DMS53 (cell line): ENCODE measurements at regions not wholly inside any gene's neighbourhood (a gene's known extent, or its start where the extent isn't known, plus 50 kb on each side); places are given as distances from the start of the nearest gene placed in this dataset.

Source experiments
- DNase-seq: peaks from one replicate; lab custom pipeline; 2025; lab: John Stamatoyannopoulos, UW

DNA sequence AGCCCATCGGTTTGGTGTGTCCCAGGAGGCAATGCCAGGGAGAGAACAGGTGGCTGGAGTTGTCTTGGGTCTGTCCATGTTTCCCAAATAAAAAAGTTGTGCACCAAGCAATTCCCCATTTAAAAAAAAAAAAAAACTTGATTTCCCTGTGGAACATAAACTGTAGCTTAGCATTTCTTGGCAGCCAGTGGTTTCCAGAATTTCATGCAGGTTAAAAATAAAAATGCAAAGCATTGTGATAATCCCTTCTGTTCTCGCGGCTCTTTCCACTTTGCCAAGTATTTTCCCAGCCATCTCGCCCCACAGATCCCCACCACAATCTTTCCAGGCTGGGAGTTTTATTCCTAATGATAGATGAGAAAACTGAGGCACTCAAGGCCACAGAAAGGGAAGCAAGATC lies 51.4 kb upstream of the MSX1 start:
- no peak for DNase-seq

DNA sequence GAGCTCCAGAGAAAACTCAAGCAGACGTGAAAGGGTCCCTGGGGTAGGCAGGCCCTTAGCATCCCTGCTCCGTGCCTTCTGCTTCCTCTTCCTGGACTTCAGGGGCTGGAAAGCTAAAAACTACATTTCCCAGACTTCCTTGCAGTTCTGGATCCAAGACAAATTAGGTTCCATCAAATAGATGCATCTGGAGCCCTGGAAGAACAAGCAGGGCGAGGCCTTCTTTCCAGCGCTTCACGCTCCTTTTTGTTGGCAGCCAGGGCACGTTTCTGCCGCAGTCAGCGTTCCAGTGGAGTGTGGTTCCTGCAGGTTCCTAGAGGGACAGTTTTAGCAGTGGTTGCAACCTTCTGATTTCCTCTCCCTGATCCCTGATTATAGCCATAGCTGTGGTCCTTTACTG lies 53.6 kb upstream of the MSX1 start:
- no peak for DNase-seq

DNA sequence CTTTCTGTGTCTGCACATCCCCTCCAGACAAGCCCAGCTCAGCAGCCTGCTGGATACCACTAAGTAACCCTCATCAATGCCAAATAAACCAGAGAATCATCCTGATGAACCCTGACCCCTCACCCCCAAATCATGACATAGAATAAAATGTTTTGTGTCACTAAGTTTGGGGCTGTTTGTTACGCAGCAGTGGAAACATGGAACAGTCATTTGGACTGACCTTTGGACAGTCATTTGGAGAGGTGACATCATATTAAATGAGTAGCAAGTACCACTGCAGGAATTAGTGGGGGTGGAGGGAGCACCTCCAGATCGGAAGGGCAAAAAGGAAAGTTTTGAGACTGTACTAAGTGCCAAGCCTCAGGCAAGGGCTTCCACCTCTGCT lies 55.6 kb upstream of the MSX1 start:
- no peak for DNase-seq

DNA sequence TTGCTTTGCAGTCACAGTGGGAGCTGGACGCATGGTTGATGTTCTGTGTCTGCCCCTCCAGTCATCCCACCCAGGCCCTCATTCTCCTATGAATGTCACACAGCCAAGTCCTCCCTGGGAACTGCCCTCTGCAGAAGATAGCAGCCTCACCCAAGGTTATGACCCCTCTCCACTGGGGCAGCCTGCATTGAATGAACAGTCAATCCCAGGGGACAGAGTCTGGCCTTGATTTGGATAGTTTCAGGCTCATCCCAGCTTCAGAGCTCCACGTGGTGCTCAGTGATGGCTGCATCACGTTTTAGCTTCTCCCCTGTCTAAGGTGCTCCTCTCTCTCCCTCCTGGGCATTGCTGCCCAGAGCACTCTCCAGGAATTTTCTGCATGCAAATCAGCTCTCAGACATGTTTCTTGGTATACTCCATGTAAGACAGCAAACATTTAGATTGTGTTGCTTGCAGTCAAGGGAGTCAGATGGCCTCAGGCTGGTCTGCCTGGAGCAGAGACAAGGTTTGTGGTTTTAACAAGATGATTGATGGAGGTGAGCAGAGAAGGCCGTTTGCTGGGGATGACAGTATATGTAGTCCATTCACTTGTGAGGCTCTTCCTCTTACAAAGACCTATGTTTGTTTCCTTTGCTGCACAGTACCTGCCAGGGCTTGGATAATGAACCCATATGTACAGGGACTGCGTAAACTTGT lies 56.1 kb upstream of the MSX1 start:
- no peak for DNase-seq

DNA sequence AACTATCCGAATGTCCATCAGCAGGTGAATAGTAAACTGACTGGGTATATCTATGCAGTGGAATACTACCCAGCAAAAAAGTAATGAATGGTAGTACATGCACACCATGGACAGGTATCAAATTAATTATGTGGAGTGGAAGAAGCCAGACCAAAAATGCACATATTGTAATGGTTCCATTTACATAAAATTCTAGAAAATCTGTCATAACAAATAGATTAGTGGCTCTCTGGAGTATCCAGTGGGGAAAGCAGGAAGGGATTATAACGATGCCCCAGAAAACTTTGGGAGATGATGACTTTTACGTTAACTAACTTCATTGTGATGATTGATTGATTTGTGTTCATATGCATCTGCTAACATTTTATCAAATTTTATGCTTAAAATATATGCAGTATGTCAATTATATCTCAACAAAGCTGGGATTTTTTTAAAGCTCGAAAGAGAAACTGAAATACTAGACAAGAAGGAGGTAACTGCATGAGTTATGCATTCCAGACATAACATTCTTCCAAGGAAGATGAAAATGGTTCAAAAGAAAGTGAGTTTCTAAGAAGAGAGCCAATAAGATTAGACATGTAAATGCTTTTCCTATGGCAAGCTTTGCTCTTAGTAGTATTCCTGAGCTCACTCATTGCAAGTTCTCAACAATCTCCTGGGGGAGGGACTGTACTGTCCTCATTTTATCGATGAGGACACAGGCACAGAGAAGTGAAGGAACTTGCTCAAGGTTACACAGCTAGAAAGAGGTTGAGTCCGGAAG lies 58.6 kb upstream of the MSX1 start:
- no peak for DNase-seq

DNA sequence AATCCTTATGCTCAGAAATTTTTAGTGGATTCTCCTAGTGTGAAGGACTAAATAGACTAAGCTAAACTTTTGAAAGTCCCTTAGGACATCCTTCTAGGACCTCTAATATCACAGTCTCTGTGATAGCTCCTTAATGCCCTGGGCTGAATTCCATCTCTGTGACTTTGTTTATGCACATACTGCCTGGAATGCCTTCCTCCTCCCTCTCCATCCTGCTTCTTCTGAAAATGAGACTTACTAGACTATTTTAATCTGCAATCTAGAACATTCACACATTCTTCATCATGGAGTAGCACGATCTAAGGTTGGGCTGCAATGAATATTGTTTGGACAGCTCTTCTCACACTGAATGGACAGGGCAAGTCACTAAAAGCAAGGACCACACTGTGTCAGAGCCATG lies 65.0 kb upstream of the MSX1 start:
- no peak for DNase-seq

DNA sequence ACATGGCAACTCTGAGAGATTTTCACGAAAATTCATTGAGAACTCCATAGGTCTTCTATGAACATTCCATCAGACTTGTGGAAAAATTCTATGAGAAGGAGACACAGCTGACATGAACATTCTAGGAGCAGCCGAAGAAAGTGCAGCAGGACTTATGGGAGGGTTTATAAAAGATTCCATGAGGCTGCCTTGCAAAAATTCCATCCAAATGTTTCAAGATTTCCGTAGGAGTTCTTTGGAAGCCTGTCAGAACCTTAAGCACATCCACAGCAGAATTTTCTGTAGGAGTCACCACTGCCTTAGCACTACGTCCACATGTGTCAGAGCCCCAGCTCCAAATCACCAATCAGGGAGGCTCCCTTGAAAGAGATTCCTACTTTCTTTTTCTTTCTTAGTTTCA lies 67.0 kb upstream of the MSX1 start:
- no peak for DNase-seq

DNA sequence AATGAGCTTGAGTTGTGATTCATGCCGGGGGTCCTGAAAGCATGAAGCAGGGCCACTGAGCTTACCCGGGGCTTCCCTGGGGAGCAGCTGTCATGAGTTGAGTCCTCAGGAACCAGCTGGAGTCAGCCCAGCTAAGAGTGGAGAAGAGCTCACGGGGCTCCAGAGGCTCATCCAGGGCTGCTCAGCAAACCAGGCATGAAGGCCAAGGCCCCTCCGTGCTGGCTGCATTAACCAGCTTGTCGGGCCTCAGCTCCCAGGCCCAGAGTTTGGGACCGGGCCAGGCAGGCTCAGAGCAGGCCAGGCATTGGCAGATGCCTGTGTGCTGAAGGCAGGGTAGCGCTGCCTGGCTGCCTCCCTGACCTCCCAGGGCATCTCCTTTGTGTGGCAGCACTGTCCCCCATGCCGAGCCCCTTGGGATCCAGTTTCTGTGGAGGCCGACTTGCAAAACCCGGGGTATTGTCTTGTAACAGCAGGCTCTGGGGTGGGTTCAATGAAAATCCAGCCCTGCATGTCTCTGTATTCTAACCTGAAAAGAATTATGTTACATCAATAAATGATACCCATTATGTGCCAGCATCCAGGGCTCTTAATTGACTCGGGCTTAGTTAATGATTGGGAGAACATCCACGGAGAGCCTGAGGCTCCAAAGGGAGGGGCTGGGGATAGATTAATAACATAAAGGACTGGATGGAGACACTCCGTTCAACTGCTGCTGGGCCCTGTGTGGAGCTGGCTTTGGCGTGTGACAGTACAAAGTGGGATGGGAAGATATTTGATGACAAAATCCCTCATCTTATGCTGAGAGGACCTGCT lies 68.0 kb upstream of the MSX1 start:
- no peak for DNase-seq

DNA sequence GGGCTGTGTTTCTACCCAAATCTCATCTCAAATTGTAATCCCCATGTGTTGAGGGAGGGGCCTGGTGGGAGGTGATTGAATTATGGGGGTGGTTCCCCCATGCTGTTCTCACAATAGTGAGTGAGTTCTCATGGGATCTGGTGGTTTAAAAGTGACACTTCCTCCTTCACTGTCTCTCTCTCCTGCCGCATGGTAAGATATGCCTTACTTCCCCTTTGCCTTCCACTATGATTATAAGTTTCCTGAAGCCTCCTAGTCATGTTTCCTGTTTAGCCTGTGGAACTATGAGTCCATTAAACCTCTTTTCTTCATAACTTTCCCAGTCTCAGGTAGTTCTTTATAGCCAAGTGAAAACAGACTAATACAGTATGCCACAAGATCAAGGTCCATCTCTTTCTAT lies 70.0 kb upstream of the MSX1 start:
- no peak for DNase-seq

DNA sequence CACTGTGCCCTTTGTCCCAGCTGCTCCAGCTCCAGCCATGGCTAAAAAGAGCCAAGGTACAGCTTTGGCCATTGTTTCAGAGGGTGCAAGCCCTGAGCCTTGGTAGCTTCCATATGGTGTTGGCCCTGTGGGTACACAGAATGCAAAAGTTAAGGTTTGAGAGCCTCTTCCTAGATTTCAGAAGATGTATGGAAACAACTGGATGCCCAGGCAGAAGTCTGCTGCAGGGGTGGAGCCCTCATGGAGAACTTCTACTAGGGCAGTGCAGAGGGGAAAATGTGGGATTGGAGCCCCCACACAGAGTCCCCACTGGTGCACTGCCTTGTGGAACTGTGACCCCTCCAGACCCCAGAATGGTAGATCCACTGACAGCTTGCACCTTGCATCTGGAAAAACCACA lies 70.9 kb upstream of the MSX1 start:
- peak; percentile 22 for DNase-seq

DNA sequence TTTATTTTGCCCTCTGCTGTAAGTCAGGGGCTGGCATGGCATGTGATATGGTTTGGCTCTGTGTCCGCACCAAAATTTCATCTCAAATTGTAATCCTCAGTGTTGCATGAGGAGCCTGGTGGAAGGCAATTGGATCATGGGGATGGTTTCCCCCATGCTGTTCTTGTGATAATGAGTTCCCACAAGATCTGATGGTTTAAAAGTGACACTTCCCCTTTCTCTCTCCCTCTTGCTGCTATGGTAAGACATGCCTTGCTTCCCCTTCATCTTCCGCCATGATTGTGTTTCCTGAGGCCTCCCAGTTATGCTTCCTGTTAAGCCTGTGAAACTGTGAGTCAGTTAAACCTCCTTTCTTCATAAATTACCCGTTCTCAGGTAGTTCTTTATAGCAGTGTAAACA lies 72.0 kb upstream of the MSX1 start:
- DNase-seq, result no peak

DNA sequence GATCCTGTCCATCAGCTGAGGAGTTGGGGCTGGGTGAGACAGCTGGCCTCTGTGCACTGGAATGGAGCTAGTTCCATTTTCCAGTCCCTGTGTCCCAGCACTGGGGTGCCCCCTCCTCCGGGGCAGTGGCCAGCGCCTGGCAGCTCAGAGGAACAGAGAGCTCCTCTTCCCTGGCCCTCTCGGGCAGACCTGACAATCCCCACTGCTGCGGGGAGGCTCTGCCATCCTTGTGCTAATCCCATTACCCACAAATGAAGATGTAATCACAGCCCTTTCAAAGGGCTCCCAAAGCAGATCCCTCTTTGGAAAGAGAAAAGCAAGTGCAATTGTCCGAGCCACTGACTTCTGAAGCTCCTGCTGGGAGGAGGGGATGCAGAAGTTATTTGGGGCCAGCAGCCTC lies 75.1 kb upstream of the MSX1 start:
- DNase-seq, result no peak

DNA sequence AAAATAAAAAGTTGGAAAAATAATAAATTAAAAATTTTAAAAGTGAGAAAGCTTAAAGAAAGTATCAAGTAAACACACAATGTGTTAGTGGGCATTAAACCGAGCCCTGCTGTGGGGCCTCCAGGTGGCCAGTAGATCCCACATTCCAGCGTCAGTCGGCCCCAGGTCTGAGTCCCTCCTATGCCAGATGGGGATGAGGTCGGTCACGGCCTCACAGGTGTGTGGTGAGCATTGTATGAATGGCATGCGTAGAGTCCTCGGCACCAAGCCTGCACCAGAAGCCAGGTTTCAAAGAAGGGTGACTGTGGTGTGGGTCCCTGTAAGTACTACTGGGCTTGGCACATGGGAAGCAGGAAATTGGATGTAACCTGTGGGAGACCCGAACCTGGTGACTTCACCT lies 75.6 kb upstream of the MSX1 start:
- no peak for DNase-seq

DNA sequence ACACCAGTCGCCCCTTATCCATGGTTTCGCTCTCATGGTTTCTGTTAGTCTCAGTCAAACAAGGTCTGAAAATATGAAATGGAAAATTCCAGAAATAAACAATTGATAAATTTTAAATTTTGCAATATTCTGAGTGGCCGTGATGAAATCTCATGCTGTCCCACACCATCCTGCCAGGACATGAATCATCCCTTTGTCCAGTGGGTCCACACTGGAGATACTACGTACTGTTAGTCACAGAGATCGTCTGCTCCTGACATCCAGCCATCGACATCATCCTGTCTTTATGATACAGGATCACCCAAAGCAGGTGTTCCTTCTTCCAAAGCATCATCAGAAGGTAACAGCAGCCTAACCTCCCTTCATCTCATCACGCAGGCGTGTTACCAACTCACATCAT lies 76.5 kb upstream of the MSX1 start:
- no peak for DNase-seq

DNA sequence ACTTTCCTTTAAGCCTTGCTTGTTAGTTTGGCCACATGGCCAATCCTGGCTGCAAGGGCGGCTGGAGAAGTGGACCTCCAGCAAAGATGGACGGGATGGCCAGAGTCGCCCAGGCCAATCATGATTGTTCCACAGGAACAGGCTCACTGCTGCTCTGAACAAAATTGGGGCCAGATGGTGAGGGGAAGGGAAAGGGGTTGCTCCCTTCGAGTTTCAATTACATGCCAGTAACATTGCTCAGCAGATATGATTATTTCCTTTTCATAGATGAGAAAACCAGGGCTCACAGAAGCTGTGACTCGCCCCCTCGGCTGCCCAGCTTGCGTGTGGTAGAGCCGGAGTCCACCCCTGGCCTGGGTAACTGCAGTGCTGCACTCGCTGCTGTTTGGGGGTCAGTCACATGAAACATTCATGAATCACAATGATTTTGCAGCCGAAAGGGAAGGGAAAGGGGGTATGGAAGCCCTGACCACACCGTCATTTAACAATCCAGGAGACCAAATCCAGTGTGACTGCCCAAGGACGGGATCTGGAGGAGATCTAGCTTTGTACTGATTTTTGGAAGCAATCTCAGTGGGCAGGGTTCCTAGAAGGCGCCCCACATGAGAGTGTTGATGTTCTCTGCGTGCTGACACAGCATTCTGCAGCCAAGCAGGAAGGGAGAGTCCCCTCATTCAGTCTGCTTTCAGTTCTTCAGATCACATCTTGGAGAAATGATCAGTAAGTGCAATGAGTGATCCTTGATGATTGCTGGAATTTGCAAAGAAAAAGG lies 77.3 kb upstream of the MSX1 start:
- no peak for DNase-seq

DNA sequence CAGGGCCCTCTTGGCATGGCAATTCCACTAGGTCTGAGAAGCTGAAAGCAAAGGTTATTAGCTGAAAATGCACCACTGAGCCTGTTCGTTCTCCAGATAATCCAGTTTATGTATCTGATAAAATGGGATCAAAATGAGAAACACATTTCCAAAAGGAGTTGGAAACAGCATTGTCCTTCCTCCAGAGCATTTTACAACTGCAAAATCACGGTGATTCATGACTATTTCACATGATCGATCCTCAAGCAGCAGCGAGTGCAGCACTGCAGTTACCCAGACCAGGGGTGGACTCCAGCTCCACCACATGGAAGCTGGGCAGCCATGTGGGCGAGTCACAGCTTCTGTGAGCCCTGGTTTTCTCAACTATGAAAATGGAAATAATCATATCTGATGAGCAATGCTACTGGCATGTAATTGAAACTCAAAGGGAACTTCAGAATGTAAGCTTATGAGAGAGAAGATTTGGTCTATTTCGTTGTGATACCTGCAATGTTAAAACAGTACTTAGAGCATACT lies 78.7 kb upstream of the MSX1 start:
- DNase-seq, result no peak

DNA sequence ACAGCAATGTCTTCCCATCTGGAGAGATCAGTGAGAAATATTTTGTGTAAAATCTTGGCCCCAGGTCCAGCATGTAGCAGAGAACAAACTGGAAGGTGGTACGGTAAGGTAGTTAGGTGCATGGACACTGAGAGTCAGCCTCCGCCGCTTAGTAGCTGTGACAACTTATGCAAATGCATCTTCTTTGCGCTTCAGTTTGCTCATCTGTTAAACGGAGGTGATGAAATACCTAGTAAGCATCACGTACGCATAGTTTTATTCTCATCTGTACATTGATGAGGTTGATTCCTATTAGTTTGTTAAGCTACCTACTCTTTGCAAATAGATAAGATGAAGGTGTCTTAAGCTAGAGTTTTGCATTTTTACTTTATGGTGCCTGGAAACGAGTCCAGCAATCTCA lies 80.0 kb upstream of the MSX1 start:
- DNase-seq, result no peak

DNA sequence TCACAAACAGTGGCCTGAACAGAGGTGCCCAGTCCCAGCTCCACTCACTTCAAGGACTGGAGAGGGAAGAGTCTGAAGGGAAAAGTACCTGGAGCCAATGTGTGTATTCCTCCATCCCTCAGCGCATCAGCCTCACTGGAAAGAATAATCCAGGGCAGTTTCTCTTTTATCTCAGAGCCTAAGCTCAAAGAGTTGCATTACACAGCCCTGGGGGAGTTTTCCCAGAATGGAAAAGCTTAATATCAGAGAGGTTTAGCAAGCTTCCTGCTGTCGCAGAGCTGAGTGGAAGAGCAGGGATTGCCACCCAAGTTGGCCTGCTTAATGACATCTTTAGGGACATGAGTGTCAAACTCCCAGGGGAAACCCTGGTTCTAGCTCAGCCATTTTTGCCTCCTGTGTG lies 80.4 kb upstream of the MSX1 start:
- no peak for DNase-seq

DNA sequence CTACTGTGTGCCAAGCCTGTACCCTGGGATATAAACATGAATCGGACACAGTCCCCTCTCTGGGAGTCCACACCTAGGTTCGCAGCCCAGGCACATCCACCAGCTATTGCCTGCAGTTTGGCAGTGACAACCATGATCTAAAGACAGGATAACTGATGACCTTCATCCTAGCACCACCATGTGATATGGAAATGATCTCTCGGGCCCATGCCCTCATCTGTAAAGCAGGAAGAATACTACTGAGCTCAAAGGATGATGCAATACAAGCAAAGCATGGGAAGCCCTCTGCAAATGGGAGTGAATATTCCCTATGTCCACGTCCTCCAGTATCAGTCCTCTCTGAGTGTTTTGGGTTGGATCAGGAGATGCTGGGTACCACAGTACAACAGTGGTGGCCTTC lies 80.9 kb upstream of the MSX1 start:
- DNase-seq, result no peak

DNA sequence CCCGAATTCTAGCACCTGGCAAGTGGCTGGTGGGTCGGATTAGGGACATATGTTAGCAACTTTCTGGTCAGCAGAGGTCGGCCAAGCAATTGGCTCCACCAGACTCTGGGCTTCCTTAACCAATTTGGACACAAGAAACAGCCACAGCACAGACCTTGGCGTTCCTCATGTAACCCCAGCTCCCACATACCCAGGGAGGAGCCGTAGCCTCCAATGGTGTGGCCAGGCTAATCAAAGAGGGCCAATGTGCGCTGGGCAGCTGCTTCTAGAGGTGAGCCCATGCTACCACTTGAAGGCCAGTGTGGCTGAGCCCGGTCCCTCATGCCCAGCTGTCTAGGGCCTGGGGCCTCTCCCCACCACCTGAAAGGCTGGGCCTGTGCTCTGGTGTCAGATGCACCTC lies 82.5 kb upstream of the MSX1 start:
- no peak for DNase-seq

DNA sequence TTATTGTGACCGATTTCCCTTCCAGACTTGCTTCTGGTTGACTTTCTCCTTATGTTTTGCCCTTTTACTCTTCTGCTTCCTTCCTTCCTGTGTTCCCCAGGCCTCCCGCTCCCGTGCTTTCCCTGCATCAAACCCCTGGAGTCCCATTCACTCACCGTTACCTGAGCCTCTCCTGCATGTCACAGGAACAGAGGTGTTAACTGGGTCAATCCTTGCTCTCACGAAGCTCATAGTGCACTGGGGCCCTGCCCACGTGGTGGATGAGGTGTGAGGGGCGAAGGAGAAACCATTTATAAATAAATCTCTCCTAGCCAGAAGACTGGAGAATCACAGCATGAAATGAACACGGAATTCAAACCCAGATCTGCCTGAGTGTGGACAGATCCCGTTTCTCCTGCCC lies 83.1 kb upstream of the MSX1 start:
- DNase-seq, result no peak

DNA sequence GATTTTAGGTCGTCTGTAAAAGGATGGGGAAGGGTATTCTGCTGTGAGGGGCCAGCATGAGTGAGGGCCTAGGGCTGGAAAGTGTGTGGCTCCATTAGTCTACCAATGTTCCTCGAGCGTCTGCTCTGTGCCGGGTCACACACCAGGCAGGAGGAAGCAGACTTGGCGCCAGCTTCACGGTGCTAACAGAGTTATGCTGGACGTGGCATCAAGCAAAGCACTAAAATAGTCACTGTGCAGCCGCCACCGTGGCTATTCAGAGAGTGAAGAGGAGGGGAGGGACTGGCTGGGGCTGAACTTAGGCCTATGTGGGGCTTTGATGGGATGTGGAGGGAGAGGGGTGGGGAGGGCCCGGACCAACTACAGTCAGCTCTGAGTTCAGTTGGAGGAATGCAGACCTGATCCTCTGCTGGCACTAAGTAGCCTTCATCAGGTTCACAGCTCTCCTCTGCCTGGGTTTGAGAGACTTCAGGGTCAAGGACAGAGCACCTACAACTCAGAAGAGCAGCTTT lies 83.9 kb upstream of the MSX1 start:
- no peak for DNase-seq
